GM18499 (cell line): ENCODE measurements at regions not wholly inside any gene's neighbourhood (a gene's known extent, or its start where the extent isn't known, plus 50 kb on each side); places are given as distances from the start of the nearest gene placed in this dataset.
"Not testable (repeated sequence)": the region's sequence is repeated elsewhere in the genome, so short reads cannot be mapped to it uniquely, and the experiment has no call there.

ENCODE experiments used
- ATAC-seq: cut with Tn5 transposase; IDR thresholded peaks from one replicate; pipeline ENCODE4 v1.9.1; 2021; ENCODE audit warnings: moderate number of reproducible peaks; ENCODE audit not compliant: insufficient read depth, unreplicated experiment

DNA sequence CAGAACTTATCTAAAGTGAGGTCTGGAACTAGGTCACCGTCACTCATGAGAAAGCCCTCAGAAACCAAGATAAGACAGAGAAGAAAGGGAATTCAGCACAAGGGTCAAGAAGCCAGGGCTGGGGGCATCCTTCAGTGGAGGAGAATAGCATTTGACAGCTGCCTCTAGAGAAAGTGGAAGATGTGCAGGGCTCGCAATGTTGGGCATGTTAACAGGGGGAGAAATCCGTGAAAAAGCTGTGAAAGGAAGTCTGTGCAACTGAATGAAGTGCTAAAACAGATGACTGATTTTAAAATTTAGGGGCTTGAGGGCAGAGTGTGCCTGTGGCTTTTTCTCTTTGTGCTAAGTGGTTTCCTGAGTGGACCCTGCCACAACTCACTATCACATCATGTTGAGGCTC lies 97.7 kb upstream of the IFNG-AS1 start:
- ATAC-seq = no peak

DNA sequence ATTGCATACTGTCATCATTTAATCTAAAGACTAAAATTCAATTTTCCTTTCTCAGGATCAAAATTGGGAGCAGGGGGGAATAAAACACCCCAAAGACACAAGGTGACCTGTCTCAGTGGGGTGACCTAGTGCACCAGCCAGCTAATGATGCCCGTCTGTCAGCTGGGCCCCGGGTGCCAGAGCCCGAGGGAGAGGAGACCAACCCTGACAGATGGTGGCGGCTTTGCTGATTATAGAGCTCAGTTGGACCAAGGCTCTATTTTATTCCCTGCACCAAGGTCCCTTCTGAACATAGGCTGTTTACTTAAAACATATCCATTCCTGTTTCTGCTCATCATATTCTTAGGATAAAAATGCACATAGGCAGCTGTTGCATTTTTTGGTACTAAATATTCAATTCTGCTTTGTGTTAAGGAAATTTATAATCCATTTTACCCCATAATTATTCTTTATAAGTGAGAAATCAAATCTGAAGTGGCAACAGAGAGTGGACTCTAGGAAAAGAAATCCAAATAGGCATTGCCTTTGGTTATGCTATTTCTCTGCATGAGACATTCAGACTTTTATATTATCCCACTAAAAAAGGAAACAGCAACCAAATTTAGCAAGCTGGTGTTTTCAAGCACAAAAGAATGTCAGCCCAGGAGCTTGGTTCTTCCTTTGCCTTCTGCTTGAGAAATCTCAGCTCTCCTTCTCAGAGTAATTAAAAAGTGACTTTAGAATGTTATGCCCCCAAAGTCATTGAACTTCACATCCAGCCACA lies 96.8 kb upstream of the IFNG-AS1 start:
- ATAC-seq = no peak

DNA sequence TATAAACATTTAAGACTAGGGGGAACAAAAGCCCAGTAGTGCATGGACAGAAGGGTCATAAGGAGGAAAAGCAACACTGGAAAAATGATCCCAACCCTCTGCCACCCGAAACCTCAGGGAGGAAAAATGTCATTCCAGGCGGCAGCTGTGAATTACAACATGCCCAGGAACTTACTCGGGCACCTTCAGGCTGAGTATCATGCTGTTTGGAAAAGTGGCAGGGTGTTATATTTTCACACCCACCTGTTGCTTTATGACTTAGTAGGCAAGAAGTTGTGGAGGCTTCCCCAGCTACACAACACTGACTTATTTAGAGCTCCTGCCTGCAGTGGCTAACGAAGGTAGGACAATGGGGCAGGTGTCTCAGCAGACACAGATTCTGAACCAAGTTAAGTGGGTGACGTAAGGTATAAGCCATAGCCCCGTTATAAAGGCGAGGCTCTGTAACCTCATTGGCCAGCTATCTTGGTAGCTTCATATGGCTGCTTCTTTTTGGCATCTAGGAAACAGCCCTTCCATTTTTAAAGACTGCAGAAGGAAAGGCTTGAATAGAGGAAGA lies 96.1 kb upstream of the IFNG-AS1 start:
- no peak for ATAC-seq

DNA sequence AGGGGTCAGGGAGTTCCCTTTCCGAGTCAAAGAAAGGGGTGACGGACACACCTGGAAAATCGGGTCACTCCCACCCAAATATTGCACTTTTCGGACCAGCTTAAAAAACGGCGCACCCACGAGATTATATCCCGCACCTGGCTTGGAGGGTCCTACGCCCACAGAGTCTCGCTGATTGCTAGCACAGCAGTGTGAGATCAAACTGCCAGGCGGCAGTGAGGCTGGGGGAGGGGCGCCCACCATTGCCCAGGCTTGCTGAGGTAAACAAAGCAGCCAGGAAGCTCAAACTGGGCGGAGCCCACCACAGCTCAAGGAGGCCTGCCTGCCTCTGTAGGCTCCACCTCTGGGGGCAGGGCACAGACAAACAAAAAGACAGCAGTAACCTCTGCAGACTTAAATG lies 88.8 kb upstream of the IFNG-AS1 start:
- not testable (repeated sequence) for ATAC-seq

DNA sequence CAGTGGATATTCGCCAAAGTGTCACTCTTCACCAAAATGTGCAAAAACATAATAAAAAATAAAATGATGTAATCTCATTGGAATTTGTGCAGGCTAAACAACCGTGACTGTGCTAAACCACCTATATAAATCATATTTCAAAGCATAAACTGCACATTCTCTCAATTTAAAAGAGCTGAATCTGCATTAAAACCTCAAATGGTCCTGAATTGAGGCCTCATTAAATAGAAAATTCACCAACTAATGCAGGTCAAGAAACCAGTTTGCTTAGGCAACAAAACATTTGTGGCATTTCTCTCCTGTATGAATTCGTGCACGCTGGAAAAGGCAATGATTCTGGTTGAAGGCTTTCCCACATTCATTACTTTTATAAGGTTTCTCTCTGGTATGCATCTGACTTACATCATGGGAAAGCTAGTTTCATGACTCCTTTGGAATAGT lies 80.1 kb upstream of the IFNG-AS1 start:
- ATAC-seq = no peak

DNA sequence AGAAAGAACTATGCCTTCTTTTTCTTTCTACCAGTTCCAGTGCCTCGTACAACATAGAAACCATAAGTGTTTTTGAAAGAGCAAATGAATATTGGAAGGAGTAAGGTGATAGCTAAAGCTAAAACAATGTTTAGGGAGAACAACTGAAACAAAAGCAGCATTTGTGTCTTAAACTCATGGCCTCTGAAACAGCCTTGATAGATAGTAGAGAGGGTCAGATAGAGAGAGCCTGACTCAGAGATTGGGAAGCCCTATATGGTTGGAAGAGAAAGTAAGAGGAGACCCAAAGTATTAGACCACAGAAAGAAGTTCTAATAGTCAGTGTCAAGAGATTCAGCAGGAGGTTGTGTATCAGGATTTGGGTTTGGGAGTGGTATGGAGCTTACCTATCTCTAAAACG lies 79.6 kb upstream of the IFNG-AS1 start:
- ATAC-seq = no peak

DNA sequence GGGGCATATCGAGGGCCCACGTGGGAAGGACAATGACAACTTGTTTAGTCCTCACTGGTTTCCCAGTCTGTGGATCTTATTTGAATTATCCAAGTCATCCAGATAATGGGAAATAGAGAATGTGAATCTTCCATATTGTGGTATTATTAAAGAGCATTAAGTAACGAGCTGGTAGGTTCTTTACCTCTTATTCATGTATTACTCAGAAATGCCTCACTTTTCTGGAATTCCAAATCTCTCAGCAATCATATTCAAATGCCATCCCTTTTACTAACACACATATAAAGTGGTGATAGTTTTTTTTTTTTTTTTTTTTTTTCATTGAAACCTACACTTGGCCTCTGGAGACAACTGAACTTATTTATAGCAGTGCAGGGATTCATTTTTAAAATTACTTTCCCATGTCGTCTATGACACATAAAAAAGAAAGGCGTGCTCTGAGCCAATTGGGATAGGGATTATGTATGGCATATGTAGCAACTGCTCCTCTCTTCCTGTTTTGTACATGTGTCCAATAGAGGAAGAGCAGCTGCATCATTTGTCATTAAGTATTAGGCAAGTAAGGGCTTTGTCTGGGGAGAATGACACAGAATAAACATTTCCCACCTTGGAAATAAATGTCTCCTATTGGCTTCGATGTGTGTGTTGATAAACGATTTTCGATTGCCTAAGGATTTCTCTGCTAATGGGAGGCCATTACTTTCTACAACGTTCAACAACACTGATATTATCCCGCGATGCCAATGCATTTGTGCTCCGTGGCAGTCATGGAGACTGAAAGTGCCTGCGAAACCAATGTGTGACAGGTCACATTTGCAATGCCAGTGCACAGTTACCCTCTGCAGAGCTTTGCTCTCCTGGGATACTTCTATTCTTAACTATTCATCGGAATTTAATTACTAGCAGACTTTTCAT lies 78.6 kb upstream of the IFNG-AS1 start:
- no peak for ATAC-seq

DNA sequence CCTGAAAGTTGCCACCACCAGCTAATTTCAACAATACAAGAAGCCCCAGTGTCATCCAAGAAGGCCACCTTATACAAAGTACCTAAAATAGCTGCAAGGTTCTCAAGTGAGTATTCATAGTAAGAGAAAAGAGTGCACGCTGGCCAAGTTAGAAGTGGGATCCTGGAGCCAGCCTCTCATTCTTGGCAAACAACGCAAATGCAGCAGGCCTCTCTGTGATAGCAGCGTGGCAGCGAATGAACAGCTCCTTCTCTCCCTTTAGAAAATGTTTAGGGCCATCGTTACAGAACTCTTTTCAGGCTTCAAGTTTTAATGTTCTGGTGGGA lies 78.0 kb upstream of the IFNG-AS1 start:
- no peak for ATAC-seq

DNA sequence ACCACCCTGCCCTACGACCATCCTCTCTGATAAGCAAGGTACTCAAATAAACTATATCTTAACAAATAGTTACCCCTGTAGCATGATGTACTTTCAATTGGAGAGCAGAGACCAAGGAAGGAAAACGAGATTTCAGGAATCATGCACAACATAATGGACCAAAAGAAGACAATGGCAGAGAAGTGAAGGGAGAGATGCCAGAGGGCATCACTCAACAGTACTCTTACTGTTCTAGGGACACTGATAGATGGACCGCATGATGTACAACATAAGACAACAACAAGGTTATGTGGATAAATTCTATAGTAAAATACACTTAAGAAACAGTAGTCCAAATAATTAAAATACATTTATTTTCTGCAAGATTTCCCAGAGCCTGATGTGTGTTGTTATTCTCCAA lies 77.5 kb upstream of the IFNG-AS1 start:
- ATAC-seq = no peak

DNA sequence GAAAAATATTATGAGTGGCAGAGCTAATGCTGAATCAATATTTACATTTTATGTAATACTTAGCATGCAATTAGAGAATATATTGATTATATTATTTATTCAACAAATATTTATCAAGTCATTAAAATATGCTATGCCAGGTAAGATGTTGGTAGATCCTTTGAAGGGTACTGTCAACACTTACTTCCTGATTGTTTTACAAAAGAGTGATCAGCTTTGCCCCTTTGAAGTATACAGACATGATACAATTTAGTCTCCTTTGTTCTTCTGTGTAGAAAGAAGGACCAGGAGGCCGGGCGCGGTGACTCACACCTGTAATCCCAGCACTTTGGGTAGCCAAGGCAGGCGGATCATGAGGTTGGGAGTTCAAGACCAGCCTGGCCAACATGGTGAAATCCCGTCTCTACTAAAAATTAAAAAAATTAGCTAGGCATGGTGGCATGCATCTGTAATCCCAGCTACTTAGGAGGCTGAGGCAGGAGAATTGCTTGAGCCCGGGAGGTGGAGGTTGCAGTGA lies 73.9 kb upstream of the IFNG-AS1 start:
- ATAC-seq = no peak

DNA sequence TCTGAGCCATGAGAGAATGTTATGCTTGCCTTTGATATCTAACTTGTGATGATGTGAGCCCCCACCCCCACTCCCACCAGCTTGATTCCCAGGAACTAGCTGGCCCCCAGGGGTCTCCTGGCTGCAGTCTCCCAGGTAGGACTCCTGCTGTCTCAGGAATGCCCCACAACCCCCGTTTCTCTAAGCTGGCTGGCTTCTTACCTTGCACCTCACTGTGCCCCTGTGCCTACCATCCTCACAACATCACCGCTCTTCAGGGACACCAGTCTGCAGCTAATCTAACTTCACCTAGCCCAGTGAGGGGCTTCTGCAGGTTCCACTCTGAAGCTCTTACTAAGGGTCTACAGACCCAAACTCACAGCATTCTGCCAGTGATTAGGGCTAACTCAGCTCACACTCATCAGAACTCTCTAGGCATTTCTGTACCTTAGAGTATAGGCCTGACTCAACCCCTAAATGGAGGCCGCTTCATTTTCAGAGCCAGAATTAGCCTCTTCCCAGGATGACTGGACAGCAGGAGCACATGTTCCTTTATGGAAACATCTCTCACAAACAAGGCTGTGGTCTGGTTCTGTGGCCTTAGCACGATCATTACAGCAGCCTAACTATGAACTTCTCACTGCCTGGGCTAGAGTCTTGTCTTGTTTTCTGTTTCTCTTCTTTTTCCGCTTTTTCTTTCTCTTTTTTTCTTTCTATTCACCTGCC lies 72.8 kb upstream of the IFNG-AS1 start:
- no peak for ATAC-seq

DNA sequence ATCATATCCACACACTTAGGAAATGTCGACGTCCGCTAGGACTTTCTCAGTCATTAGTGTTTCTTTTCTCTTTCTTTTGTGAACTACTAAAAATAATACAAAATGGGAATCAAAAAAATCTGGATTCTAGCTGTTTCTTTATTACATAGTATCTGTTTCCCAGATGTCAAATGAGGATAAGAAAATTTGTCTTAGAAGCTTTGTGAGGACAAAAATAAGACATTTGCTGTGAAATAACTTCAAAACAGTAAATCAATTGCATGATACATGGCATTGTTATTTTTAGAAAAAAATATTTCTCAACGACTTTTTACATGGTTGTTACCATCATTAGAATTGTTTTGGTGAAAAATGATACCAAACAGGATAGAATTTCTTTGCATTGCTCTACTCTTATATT lies 71.4 kb upstream of the IFNG-AS1 start:
- ATAC-seq = no peak

DNA sequence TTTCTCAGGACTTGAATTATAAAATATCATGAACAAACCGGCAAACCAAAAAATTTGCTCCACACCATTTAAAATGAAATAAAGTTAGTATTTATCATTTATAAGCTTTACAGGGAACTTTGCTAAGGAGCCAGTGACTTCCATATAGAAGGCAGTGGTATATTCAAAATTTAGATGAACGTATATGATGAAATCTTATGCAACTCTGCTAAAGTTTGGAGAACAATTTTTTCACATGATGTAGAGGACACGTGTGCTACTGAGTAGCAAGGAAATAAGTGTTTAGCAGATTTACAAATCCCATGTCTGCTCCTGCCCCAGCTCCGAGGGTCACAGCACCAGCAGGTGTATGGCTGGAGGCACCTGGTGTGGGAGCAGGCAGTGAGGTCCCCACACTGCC lies 70.8 kb upstream of the IFNG-AS1 start:
- no peak for ATAC-seq

DNA sequence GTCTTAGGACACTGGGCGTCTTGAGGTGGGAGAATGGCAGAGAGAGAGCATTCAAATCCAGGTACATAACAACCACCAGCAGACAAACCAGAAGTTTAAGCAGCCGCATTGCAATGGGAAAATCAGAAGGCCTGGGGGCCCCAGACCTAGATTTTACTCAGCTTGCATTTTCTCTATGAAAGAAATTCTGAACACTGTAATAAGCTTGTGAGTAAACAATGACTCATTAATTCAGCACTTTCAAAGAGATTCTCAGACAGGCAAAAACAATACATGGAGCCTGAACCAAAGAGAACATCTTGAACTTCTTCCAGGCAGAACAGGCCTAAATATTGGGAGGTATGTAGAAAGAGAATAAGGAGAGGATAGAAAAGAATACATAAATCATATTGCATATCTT lies 69.8 kb upstream of the IFNG-AS1 start:
- no peak for ATAC-seq

DNA sequence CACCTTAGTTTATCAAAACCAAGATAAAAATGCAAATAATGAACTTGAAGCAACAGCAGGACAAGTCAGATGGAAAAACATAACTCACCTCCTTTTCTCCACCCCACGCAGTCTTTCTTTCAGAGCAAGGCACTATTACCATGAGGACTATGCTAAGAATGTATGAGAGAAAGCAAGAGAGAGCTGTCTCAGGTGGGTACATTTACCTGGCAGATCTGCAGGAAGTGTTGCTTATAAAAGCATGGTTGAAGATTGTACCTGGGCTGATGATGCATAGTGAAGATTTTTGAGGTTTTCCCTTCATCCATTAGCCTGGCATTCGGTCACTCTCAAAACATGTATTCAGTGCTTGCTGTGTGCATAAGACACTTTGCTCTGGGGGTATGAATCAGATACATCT lies 68.8 kb upstream of the IFNG-AS1 start:
- no peak for ATAC-seq

DNA sequence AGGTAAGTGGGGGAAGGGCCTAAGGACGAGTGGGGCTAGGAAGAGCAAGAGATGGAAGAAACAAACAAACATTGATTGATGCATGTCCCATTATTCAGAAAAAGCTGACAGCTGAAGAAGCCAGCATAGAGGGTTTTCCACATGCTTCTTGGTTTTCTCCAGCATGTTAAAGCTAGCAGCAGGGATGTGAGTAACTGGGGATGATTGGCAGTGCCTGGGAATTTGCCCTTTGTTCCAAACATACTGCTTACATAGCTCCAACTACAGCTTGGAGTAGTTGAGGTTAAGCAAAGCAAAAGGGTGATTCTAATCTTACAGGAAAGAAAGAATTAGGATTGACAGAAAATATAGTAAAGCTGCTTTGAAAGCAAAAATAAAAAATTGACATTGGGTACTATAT lies 68.0 kb upstream of the IFNG-AS1 start:
- ATAC-seq = no peak

DNA sequence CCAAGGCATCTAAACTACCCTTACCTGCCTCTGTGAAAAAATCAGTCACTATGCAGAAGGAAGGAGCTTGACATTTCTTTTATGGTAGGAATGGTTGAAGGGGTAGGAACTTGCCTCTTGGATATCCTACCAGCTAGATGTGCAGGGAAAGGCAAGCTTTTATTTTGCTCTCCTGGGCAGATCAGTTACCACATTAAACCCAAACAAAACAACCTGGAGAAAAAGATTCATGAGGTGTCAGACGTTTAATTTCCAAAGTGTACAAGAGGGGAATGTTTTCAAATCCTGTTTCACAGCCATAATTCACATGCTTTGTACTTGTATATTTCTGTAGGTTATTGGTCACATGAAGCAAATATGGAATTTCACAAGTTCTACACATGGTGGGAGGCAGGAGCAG lies 67.0 kb upstream of the IFNG-AS1 start:
- no peak for ATAC-seq

DNA sequence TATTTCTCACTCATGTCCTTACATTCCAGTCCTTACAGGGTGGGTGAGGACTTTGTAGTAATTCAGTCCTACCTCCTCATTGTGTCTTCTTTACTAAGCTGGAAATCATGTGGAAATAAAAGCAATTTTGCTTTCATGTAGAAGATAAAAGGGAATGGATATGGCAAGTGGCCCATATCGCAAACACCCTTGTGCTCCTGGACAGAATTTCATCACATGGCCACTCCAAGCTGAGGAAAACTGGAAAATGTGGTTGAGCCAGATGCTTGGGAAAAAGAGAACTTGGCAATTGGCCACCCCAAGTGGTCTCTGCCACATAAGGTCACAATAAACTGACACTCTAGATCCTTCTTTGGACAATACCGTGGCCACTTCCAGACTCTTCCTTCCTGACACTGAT lies 64.2 kb upstream of the IFNG-AS1 start:
- no peak for ATAC-seq

DNA sequence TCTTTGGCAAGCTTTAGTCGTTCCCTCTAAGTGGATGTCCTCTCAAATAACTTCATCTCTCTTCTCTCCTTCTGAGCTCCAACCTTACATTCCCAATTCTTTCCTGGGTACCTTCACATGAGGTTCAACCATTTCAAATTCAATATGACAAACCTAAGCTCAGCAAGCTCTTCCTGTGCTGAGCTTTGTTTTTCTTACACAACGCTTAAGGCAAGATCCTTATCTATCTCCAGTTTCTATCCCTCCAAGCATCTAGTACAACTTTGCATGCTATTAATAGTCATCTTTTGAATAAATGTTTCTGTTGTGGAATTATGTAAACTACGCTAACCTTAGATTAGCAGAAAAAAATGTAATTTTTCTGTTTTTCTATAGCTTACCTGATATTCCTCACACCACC lies 63.7 kb upstream of the IFNG-AS1 start:
- no peak for ATAC-seq

DNA sequence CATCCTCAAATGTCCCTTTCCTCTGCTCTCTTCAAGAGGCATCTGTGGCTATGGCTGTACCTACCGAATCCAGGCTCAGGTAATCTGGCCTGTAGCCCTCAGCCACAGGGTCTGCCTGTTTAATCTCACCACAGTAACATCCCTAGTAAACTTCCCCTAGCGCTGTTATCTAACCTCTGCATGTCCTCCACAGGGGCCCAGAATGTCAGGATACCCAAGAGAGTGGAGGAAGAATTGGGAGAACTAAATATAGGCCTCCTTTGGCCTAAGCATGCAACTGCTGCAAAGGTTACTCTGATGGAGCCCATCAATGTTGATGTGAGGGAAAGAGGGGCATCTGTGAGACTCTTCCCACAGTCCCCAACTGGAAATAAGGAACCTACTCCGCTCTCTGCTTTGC lies 63.2 kb upstream of the IFNG-AS1 start:
- ATAC-seq = no peak

DNA sequence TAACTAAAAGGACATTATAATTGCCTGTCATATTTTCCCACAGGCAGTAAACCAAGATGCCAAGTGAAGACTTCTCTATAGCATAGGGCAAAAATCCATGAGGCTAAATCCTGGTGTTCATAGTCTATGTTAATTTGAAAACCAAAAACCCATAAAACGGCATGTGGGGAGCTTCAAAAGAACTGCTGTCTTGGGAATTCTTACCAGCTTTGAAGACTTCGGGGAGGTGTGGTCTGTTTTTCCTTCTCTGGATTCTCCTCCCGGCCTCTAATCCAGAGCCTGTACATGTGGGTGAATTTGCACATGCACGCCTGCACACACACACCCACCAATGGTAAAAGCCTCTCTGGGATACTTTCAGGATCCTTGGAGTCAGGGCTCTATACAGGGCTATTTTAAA lies 61.9 kb upstream of the IFNG-AS1 start:
- no peak for ATAC-seq
